ENCODE measurements at regions not wholly inside any gene's neighbourhood (a gene's known extent, or its start where the extent isn't known, plus 50 kb on each side); places are given as distances from the start of the nearest gene placed in this dataset.

- Histone ChIP-seq H3K27ac (ENCODE audit: low read depth, low read length) (no peak overlapping the region), H3K27me3 (ENCODE audit: low read length) (no peaks in the 10 kb centered on the region), H3K9ac (ENCODE audit: low read length) (no peak overlapping the region), H3K36me3 (ENCODE audit: low read length) (no peaks in the 10 kb centered on the region), H3K9me3 (ENCODE audit: insufficient read depth, low read length) (no peaks in the 10 kb centered on the region), H3F3A (ENCODE audit: insufficient read depth) (no peaks in the 10 kb centered on the region), H2AFZ (ENCODE audit: low read depth, low read length, severe bottlenecking) (no peak overlapping the region), H4K20me1 (ENCODE audit: low read depth, low read length) (no peaks in the 10 kb centered on the region), H3K79me2 (ENCODE audit: insufficient read depth, low read length) (no peaks in the 10 kb centered on the region), H3K4me3 (ENCODE audit: insufficient read depth, low read length, poor library complexity, severe bottlenecking) (no peak overlapping the region), H3K9me2 (replicated peaks; ENCODE audit: insufficient read depth, low read length) (no peaks in the 10 kb centered on the region), H3K4me2 (ENCODE audit: low read depth, low read length, poor library complexity, severe bottlenecking) (no peak overlapping the region)
- TF ChIP-seq CTCF (IDR thresholded peaks at IDR 0.05; ENCODE audit: insufficient read depth, low read length, poor library complexity, severe bottlenecking), result no peak
Observed at GRCh38 chr17:71470062-71470461, 650.8 kb upstream of the SOX9 start.

- H3K4me3 ChIP-seq (ENCODE audit: insufficient read depth, low read length, poor library complexity, severe bottlenecking), result no peak overlapping the region
- no peaks in the 10 kb centered on the region for H3K79me2 ChIP-seq (ENCODE audit: insufficient read depth, low read length)
- no peak overlapping the region for H3K27ac ChIP-seq (ENCODE audit: low read depth, low read length)
- no peak overlapping the region for H2AFZ ChIP-seq (ENCODE audit: low read depth, low read length, severe bottlenecking)
- H3K9me2 ChIP-seq (replicated peaks; ENCODE audit: insufficient read depth, low read length), result no peaks in the 10 kb centered on the region
- no peak overlapping the region for H3K4me2 ChIP-seq (ENCODE audit: low read depth, low read length, poor library complexity, severe bottlenecking)
- H3F3A ChIP-seq (ENCODE audit: insufficient read depth), result no peaks in the 10 kb centered on the region
- no peak for TF ChIP-seq EZH2phosphoT487 (conservative IDR thresholded peaks at IDR 0.05; ENCODE audit: low read length)
- peak; percentile 28 for TF ChIP-seq CTCF (IDR thresholded peaks at IDR 0.05; ENCODE audit: insufficient read depth, low read length, poor library complexity, severe bottlenecking)
- no peaks in the 10 kb centered on the region for H3K27me3 ChIP-seq (ENCODE audit: low read length)
- no peaks in the 10 kb centered on the region for H3K9me3 ChIP-seq (ENCODE audit: insufficient read depth, low read length)
- no peak overlapping the region for H3K9ac ChIP-seq (ENCODE audit: low read length)
- H4K20me1 ChIP-seq (ENCODE audit: low read depth, low read length), result no peaks in the 10 kb centered on the region
- H3K36me3 ChIP-seq (ENCODE audit: low read length), result no peaks in the 10 kb centered on the region
Observed at GRCh38 chr17:71472809-71473789, 647.7 kb upstream of the SOX9 start.

- no peaks in the 10 kb centered on the region for H3K27me3 ChIP-seq (ENCODE audit: low read length)
- no peaks in the 10 kb centered on the region for H3K9me2 ChIP-seq (replicated peaks; ENCODE audit: insufficient read depth, low read length)
- no peaks in the 10 kb centered on the region for H4K20me1 ChIP-seq (ENCODE audit: low read depth, low read length)
- TF ChIP-seq EZH2phosphoT487 (conservative IDR thresholded peaks at IDR 0.05; ENCODE audit: low read length), result no peak
- TF ChIP-seq CTCF (IDR thresholded peaks at IDR 0.05; ENCODE audit: insufficient read depth, low read length, poor library complexity, severe bottlenecking), result no peak
- H3K36me3 ChIP-seq (ENCODE audit: low read length), result no peaks in the 10 kb centered on the region
- H3F3A ChIP-seq (ENCODE audit: insufficient read depth), result no peaks in the 10 kb centered on the region
- H3K79me2 ChIP-seq (ENCODE audit: insufficient read depth, low read length), result no peaks in the 10 kb centered on the region
- no peak overlapping the region for H3K9ac ChIP-seq (ENCODE audit: low read length)
- H2AFZ ChIP-seq (ENCODE audit: low read depth, low read length, severe bottlenecking), result no peak overlapping the region
- H3K4me3 ChIP-seq (ENCODE audit: insufficient read depth, low read length, poor library complexity, severe bottlenecking), result no peak overlapping the region
- no peak overlapping the region for H3K27ac ChIP-seq (ENCODE audit: low read depth, low read length)
- H3K4me2 ChIP-seq (ENCODE audit: low read depth, low read length, poor library complexity, severe bottlenecking), result no peak overlapping the region
- no peaks in the 10 kb centered on the region for H3K9me3 ChIP-seq (ENCODE audit: insufficient read depth, low read length)
Observed at GRCh38 chr17:71477356-71477755, 643.5 kb upstream of the SOX9 start.
